VCaP (cell line): ENCODE measurements at regions not wholly inside any gene's neighbourhood (a gene's known extent, or its start where the extent isn't known, plus 50 kb on each side); places are given as distances from the start of the nearest gene placed in this dataset.
A peak's percentile ranks its signal among the peaks of the same experiment; 100 is the strongest.
"Not testable (repeated sequence)": the region's sequence is repeated elsewhere in the genome, so short reads cannot be mapped to it uniquely, and the experiment has no call there.

ENCODE experiments used
- H3K27ac ChIP-seq: fragments of 450-650 bp; 2 replicates; pipeline ENCODE4 v1.5.1; 2017
- CTCF ChIP-seq: fragments of 450-650 bp; conservative IDR thresholded peaks from 2 replicates; pipeline ENCODE4 v1.5.1; 2017; ENCODE audit warnings: mild to moderate bottlenecking, moderate library complexity

GRCh38 chr4:89497517-89498308, 190.1 kb upstream of the GPRIN3 start:
- TF ChIP-seq CTCF = no peak
- H3K27ac ChIP-seq = peak overlapping the region; percentile 94

DNA sequence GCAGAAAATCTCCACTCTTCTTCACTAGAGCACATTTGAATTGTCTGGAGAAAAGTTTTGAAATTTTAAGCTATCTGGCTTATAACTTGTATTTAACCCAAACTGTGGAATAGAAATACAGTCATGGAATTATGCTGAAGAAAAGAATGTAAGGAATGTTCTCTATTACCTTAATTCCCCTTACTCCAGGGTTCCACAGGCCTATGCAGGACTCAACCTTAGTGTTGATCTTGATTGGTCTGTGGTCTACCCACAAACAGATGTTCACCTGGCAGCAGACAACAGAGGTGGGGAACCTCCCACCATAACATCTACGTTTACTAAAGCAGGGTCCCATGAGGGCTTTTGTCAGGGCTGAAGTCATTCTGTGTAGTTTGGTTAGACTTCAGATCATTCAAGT, 189.3 kb upstream of the GPRIN3 start:
- no peak for TF ChIP-seq CTCF

DNA sequence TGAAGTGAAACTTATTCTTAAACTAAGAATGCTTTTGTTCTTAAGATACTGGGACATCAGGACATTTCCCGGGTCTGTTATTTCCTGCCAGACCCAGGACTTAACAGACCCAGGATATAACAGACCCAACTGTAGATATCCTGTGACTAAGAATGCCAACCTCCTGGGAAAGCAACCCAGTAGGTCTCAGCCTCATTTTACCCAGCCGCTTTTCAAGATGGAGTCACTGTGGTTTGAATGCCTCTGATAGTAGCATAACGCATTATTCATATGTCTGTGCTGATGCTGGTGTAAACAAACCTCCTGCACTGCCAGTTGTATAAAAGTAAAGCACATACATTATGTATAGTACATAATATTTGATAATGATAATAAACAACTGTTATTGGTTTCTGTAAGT, 185.8 kb upstream of the GPRIN3 start:
- no peak overlapping the region for H3K27ac ChIP-seq

More for the DNA sequence above, 189.3 kb upstream of the GPRIN3 start:
- peak overlapping the region; percentile 94 for H3K27ac ChIP-seq

GRCh38 chr4:89492581-89493071, 185.0 kb upstream of the GPRIN3 start:
- H3K27ac ChIP-seq = no peak overlapping the region
- no peak for TF ChIP-seq CTCF

More for the DNA sequence above, 185.8 kb upstream of the GPRIN3 start:
- TF ChIP-seq CTCF = no peak

- H3K27ac ChIP-seq = no peak overlapping the region
- no peak for TF ChIP-seq CTCF
Observed at GRCh38 chr4:89491761-89492160, 184.2 kb upstream of the GPRIN3 start.

GRCh38 chr4:89489921-89490431, 182.4 kb upstream of the GPRIN3 start:
- not testable (repeated sequence) for H3K27ac ChIP-seq

- no peak overlapping the region for H3K27ac ChIP-seq
- no peak for TF ChIP-seq CTCF
Observed at GRCh38 chr4:89489338-89489771, 181.8 kb upstream of the GPRIN3 start.

DNA sequence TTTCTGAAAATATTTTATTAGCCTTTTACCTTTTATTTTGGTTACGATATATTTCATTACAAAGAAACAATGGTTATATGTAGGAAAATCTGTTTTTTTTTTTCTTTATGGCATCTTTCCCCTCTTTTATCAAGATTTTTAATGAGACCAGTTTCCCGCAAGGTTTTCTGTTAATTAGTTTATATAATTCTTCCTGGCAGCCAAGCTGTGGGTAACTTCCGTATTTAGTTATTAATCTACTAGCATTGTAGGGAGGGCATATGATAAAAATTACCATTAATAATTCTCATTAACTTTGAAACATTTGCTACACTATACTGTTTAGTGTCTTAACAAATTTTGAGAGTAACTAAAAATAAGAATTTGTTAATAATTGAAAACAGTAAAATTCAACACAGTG, 181.1 kb upstream of the GPRIN3 start:
- TF ChIP-seq CTCF = no peak
- no peak overlapping the region for H3K27ac ChIP-seq
